DND-41 (cell line): ENCODE measurements at regions not wholly inside any gene's neighbourhood (a gene's known extent, or its start where the extent isn't known, plus 50 kb on each side); places are given as distances from the start of the nearest gene placed in this dataset.

ENCODE experiments used
- ATAC-seq: fragments of 200-7000 bp; cut with Tn5 transposase; 3 replicates; pipeline ENCODE4 v1.9.1; 2021; ENCODE audit warnings: low read depth; ENCODE audit not compliant: insufficient read depth
- DNase-seq: peaks from one replicate; pipeline ENCODE4 v3.0.0-alpha.2; 2020
- H2AFZ ChIP-seq: 2 replicates; pipeline ENCODE4 v1.6.0; 2012; ENCODE audit warnings: low read depth, low read length
- H3K27ac ChIP-seq: 2 replicates; pipeline ENCODE4 v1.5.1; 2012; ENCODE audit warnings: low read length, inconsistent platforms
- H3K27me3 ChIP-seq: fragments of 200-600 bp; sonication (generic); 2 replicates; pipeline ENCODE4 v1.6.0; 2012; ENCODE audit warnings: low read length, mild to moderate bottlenecking, inconsistent platforms; ENCODE audit not compliant: insufficient read depth, poor library complexity
- H3K36me3 ChIP-seq: 2 replicates; pipeline ENCODE4 v1.5.1; 2012; ENCODE audit warnings: low read length, inconsistent platforms; ENCODE audit not compliant: insufficient read depth
- H3K4me1 ChIP-seq: 2 replicates; pipeline ENCODE4 v1.5.1; 2012; ENCODE audit warnings: mild to moderate bottlenecking, low read length; ENCODE audit not compliant: insufficient read depth
- H3K4me2 ChIP-seq: 2 replicates; pipeline ENCODE4 v1.6.0; 2012; ENCODE audit warnings: mild to moderate bottlenecking, moderate library complexity, low read length, inconsistent platforms; ENCODE audit not compliant: insufficient read depth
- H3K4me3 ChIP-seq, 2 experiments: fragments of 200-600 bp in 1 of 2; shearing (Covaris generic) in 1 of 2; 2 replicates each; pipeline ENCODE4 v1.5.1; 2012 to 2016; ENCODE audit warnings: inconsistent platforms in 2 of 2, low read length in 2 of 2, mild to moderate bottlenecking in 2 of 2, low read depth in 1 of 2, moderate library complexity in 1 of 2
- H3K79me2 ChIP-seq: 2 replicates; pipeline ENCODE4 v1.6.0; 2012; ENCODE audit warnings: low read length, inconsistent platforms; ENCODE audit not compliant: insufficient read depth
- H3K9ac ChIP-seq: 2 replicates; pipeline ENCODE4 v1.6.0; 2012; ENCODE audit warnings: low read depth, mild to moderate bottlenecking, inconsistent platforms, low read length, moderate library complexity
- H3K9me3 ChIP-seq: 2 replicates; pipeline ENCODE4 v1.5.1; 2012; ENCODE audit warnings: low read length, moderate library complexity, mild to moderate bottlenecking, inconsistent platforms; ENCODE audit not compliant: insufficient read depth, severe bottlenecking
- H4K20me1 ChIP-seq: 2 replicates; pipeline ENCODE4 v1.6.0; 2012; ENCODE audit warnings: low read length; ENCODE audit not compliant: insufficient read depth
- EZH2 ChIP-seq: IDR thresholded peaks from 3 replicates; pipeline ENCODE4 v1.6.1; 2012; ENCODE audit warnings: borderline replicate concordance, low read depth, mild to moderate bottlenecking, moderate library complexity, low read length, inconsistent platforms; ENCODE audit not compliant: severe bottlenecking
- TF ChIP-seq, protein P1 (sequence below): IDR thresholded peaks from 2 replicates; pipeline ENCODE4 v1.5.1; 2012; ENCODE audit warnings: borderline replicate concordance, low read length, moderate library complexity, mild to moderate bottlenecking; ENCODE audit not compliant: poor library complexity, severe bottlenecking; ENCODE audit errors: extremely low read depth

DNA sequence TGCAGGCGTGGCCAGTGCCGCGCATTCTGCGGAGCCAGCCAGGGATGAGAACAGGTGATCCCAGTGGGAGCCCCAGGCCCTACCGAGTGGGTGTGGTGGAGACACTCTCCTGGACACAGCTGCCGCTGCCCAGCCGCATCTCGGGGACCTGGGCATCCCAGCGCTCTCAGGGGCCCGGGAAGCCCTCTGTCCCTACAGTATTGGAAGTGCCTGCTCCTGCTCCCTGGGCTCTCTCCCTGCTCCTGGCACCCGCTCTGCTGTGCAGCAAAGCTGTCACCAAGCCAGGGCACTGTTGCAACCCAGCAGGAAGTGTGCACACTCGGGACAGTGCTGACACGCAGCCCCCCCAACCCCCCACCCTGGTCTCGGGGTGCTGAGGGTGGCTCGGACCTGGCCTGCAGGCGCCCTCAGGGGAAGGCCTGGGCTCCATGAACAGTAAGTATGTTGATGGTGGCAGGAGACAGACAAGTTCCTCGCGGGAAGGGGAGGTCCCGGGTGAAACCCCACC is 1177.4 kb upstream of the GBE1 start:
- H3K4me2 ChIP-seq, result no peak overlapping the region
- no peaks in the 10 kb centered on the region for H3K36me3 ChIP-seq
- H3K27me3 ChIP-seq, result no peaks in the 10 kb centered on the region
- H4K20me1 ChIP-seq, result no peaks in the 10 kb centered on the region
- no peak overlapping the region for H3K27ac ChIP-seq
- no peak for TF ChIP-seq EZH2
- TF ChIP-seq, protein P1, sequence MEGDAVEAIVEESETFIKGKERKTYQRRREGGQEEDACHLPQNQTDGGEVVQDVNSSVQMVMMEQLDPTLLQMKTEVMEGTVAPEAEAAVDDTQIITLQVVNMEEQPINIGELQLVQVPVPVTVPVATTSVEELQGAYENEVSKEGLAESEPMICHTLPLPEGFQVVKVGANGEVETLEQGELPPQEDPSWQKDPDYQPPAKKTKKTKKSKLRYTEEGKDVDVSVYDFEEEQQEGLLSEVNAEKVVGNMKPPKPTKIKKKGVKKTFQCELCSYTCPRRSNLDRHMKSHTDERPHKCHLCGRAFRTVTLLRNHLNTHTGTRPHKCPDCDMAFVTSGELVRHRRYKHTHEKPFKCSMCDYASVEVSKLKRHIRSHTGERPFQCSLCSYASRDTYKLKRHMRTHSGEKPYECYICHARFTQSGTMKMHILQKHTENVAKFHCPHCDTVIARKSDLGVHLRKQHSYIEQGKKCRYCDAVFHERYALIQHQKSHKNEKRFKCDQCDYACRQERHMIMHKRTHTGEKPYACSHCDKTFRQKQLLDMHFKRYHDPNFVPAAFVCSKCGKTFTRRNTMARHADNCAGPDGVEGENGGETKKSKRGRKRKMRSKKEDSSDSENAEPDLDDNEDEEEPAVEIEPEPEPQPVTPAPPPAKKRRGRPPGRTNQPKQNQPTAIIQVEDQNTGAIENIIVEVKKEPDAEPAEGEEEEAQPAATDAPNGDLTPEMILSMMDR, result no peak
- no peak for DNase-seq
- ATAC-seq, result no peak
- H3K4me1 ChIP-seq, result no peaks in the 10 kb centered on the region
- peaks cover 22% of the 10 kb centered on the region for H3K9me3 ChIP-seq
- H3K79me2 ChIP-seq, result no peaks in the 10 kb centered on the region
- H3K4me3 ChIP-seq, result no peak overlapping the region
- no peak overlapping the region for H3K9ac ChIP-seq
- H2AFZ ChIP-seq, result no peak overlapping the region

DNA sequence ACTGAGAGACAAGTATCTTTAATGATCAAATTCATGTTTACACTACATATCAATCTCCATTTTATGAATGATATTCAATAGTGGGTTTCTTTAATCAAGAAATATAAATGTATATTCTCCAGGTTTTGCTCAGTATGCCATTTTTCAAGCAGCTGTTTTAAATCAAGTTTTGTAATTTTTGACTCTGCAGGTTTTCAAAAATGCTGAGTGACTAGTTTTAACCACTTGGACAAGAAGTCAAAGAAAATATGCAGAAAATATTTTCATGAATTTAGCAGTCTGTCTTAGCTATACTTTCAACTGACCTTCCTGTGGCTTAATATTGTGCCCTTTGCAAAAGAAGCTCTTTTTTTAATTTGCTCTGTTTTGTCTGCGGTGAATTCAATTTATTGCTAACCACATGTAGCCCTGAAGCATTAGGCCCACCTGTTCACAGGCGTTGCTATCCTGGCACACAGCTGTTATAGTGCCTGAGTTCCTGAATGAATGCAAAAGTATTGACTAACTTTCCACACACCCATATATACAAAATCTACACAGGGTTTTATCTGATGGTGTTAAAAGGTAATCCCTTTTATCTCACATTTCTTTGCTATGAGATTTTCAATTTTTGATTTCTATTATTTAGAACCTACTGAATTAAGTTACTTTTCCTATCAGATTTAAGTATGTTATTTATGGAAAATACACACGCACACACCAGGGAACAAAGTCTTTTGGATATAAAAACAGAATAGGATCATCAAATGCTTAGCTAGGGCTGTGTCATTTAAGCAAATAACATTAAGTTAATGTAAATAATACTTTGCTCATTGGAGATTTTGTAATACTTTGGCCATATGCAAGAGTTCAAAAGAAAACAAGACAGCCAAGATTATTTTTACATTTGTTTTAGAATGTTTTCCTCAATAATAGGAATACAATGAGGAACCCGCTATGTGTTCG is 1166.1 kb upstream of the GBE1 start:
- no peak overlapping the region for H3K4me2 ChIP-seq
- no peaks in the 10 kb centered on the region for H3K4me1 ChIP-seq
- no peak for TF ChIP-seq EZH2
- TF ChIP-seq, protein P1, result no peak
- H3K27ac ChIP-seq, result no peak overlapping the region
- no peak overlapping the region for H3K4me3 ChIP-seq
- DNase-seq, result no peak
- no peak overlapping the region for H2AFZ ChIP-seq
- H4K20me1 ChIP-seq, result no peaks in the 10 kb centered on the region
- no peaks in the 10 kb centered on the region for H3K9me3 ChIP-seq
- no peaks in the 10 kb centered on the region for H3K79me2 ChIP-seq
- no peaks in the 10 kb centered on the region for H3K27me3 ChIP-seq
- no peak overlapping the region for H3K9ac ChIP-seq
- no peaks in the 10 kb centered on the region for H3K36me3 ChIP-seq
- peak; percentile 66; the same call in 2 of the 3 replicates for ATAC-seq

DNA sequence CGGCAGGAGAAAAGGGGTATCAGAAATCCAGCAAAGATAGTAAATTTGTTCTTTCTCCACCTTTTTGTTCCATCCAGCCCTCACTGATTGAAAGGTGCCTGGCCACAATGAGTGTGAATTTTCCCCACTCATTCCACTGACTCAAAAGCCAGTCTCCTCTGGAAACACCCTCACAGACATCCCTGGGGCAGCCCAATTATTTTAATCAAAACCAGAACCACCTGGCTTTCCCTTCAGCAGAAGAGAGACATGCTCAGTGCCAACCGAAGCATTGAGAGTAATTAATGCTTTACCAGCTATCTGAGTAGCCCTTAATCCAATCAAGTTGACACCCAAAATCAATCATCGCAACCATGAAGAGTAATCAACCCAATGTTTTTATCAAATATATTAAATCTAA is 1129.6 kb upstream of the GBE1 start:
- Histone ChIP-seq H3K36me3 (no peaks in the 10 kb centered on the region), H3K9ac (no peak overlapping the region), H3K9me3 (no peaks in the 10 kb centered on the region), H3K27me3 (no peaks in the 10 kb centered on the region), H3K4me1 (no peaks in the 10 kb centered on the region), H3K79me2 (no peaks in the 10 kb centered on the region), H3K4me3 (no peak overlapping the region), H2AFZ (peak overlapping the region; percentile 44; the same call in 1 of the 2 replicates), H3K4me2 (no peak overlapping the region), H4K20me1 (no peaks in the 10 kb centered on the region), H3K27ac (no peak overlapping the region)
- DNase-seq (no peak), ATAC-seq (no peak)
- TF ChIP-seq, protein P1, result no peak
